K562 (cell line): ENCODE measurements at regions not wholly inside any gene's neighbourhood (a gene's known extent, or its start where the extent isn't known, plus 50 kb on each side); places are given as distances from the start of the nearest gene placed in this dataset.

ENCODE experiments used
- ATAC-seq: fragments of 200-7000 bp; cut with Tn5 transposase; 3 replicates; pipeline ENCODE4 v1.9.1; 2020; ENCODE audit warnings: moderate library complexity
- BruUV-seq: library from RNA; stranded (reverse); fragments of 400-500 nt; replicated peaks from 2 replicates; lab custom pipeline; 2021; lab: Mats Ljungman, UMichigan
- CTCF ChIA-PET: fragments of 300-600 bp; formaldehyde crosslinking; extraction: SDS; loops from one replicate; lab custom pipeline; 2021; ENCODE audit warnings: low intra/inter-chr PET ratio; lab: Yijun Ruan, JAX
- POLR2A ChIA-PET: fragments of 300-600, 350-650 bp; sonication (Branson Sonifier 250); formaldehyde crosslinking; extraction: SDS; loops from one replicate; lab custom pipeline; 2021; ENCODE audit warnings: antibody characterized with exemption, inconsistent platforms; lab: Yijun Ruan, JAX
- DNase-seq, 4 experiments: peaks; one replicate each; pipeline versions ENCODE4 v3.0.0 to v3.0.0-alpha.2; 2011 to 2018; ENCODE audit warnings: low spot score in 3 of 4, mixed read lengths in 3 of 4; ENCODE audit errors: extremely low read depth in 1 of 4
- FAIRE-seq: peaks from 2 replicates; lab custom pipeline; 2011; peaks lifted over from hg19 to GRCh38; lab: Jason Lieb, UNC
- H2AFZ ChIP-seq: 2 replicates; pipeline ENCODE4 v1.6.0; 2011; ENCODE audit warnings: low read depth, low read length, control low read depth, inconsistent platforms
- H3K27ac ChIP-seq: fragments of 200-600 bp; 3 replicates; pipeline ENCODE4 v1.8.0; 2011; ENCODE audit warnings: low read depth, mild to moderate bottlenecking, control low read depth, inconsistent platforms, low read length, moderate library complexity, mixed read lengths; ENCODE audit errors: extremely low read depth
- H3K27me3 ChIP-seq, 2 experiments: fragments of 300-600 bp in 1 of 2; 2 replicates in 1 of 2; 3 replicates in 1 of 2; pipeline versions ENCODE4 v1.6.0 to v1.8.0; 2011; ENCODE audit warnings: inconsistent platforms in 2 of 2, low read length in 2 of 2, mild to moderate bottlenecking in 1 of 2, mixed read lengths in 1 of 2, moderate library complexity in 1 of 2; ENCODE audit not compliant: control insufficient read depth in 2 of 2, insufficient read depth in 2 of 2
- H3K36me3 ChIP-seq: fragments of 300-600 bp; 3 replicates; pipeline ENCODE4 v1.8.0; 2011; ENCODE audit warnings: mild to moderate bottlenecking, low read length, inconsistent platforms; ENCODE audit not compliant: control insufficient read depth, insufficient read depth
- H3K4me1 ChIP-seq, 2 experiments: fragments of 200-600 bp in 1 of 2; replicated peaks in 1 of 2; 2 replicates in 1 of 2; 3 replicates in 1 of 2; pipeline versions ENCODE4 v1.5.1 to v1.8.0; 2011; ENCODE audit warnings: inconsistent platforms in 2 of 2, low read length in 2 of 2, mild to moderate bottlenecking in 1 of 2, mixed read lengths in 1 of 2, moderate library complexity in 1 of 2; ENCODE audit not compliant: control insufficient read depth in 2 of 2, insufficient read depth in 2 of 2
- H3K4me2 ChIP-seq: 2 replicates; pipeline ENCODE4 v1.6.1; 2011; ENCODE audit warnings: low read length, control low read depth, inconsistent platforms, mixed read lengths; ENCODE audit not compliant: insufficient read depth
- H3K4me3 ChIP-seq: fragments of 200-600 bp; sonication (generic), shearing (Covaris generic); 2 replicates; pipeline ENCODE4 v1.5.1; 2016; ENCODE audit warnings: control low read depth, inconsistent platforms
- H3K79me2 ChIP-seq: fragments of 200-600 bp; 3 replicates; pipeline ENCODE4 v1.8.0; 2011; ENCODE audit warnings: low read length, inconsistent platforms; ENCODE audit not compliant: control insufficient read depth, insufficient read depth
- H3K9ac ChIP-seq, 2 experiments: 2 replicates each; pipeline versions ENCODE4 v1.6.0 to v1.6.1; 2011; ENCODE audit warnings: low read depth in 2 of 2, low read length in 2 of 2, control low read depth in 1 of 2, inconsistent platforms in 1 of 2, mild to moderate bottlenecking in 1 of 2, mixed read lengths in 1 of 2; ENCODE audit not compliant: insufficient read depth in 1 of 2
- H3K9me1 ChIP-seq: one replicate; pipeline ENCODE4 v1.6.0; 2011; ENCODE audit warnings: inconsistent platforms, mild to moderate bottlenecking, low read length, moderate library complexity; ENCODE audit not compliant: control insufficient read depth, insufficient read depth
- H3K9me3 ChIP-seq: replicated peaks from 2 replicates; pipeline ENCODE4 v1.5.1; 2011; ENCODE audit warnings: low read depth, low read length, inconsistent platforms; ENCODE audit not compliant: control insufficient read depth, insufficient read depth
- H4K20me1 ChIP-seq: replicated peaks from 2 replicates; pipeline ENCODE4 v1.6.1; 2011; ENCODE audit warnings: low read length, inconsistent platforms, mixed read lengths; ENCODE audit not compliant: control insufficient read depth, insufficient read depth
- CBX2 ChIP-seq: fragments of 200-600 bp; sonication (generic); IDR thresholded peaks from one replicate; pipeline ENCODE4 v1.6.1; 2012; ENCODE audit warnings: mild to moderate bottlenecking, low read length, inconsistent platforms; ENCODE audit not compliant: insufficient read depth, poor library complexity, severe bottlenecking
- CBX3 ChIP-seq, 2 experiments: IDR thresholded peaks; 1 replicate in 1 of 2; 2 replicates in 1 of 2; pipeline ENCODE4 v1.6.1; 2012; ENCODE audit warnings: inconsistent platforms in 2 of 2, low read length in 2 of 2, borderline replicate concordance in 1 of 2, control low read depth in 1 of 2
- CXXC5 ChIP-seq: fragments of 250-450 bp; sonication (Bioruptor Pico); IDR thresholded peaks from 2 replicates; pipeline ENCODE4 v1.8.0; 2022; ENCODE audit warnings: inconsistent platforms, mild to moderate bottlenecking, moderate library complexity
- DIDO1 ChIP-seq: fragments of 450-650 bp; IDR thresholded peaks from 2 replicates; pipeline ENCODE4 v1.6.1; 2016; ENCODE audit warnings: low read depth, missing biosample characterization, missing genetic modification characterization
- DPF2 ChIP-seq: fragments of 450-650 bp; IDR thresholded peaks from 2 replicates; pipeline ENCODE4 v1.6.1; 2016
- FOXK2 ChIP-seq, 2 experiments: fragments of 450-650 bp; IDR thresholded peaks in 1 of 2; conservative IDR thresholded peaks in 1 of 2; 2 replicates each; pipeline ENCODE4 v1.6.1; 2016; ENCODE audit warnings: low read depth in 2 of 2, mild to moderate bottlenecking in 1 of 2
- HCFC1 ChIP-seq: IDR thresholded peaks from 2 replicates; pipeline ENCODE4 v1.6.1; 2012; ENCODE audit warnings: low read depth, low read length, improper control_type of control experiment
- KDM5B ChIP-seq: fragments of 200-600 bp; sonication (generic); IDR thresholded peaks from 2 replicates; pipeline ENCODE4 v1.6.1; 2012; ENCODE audit warnings: low read depth, mild to moderate bottlenecking, moderate library complexity, low read length, control low read depth, inconsistent platforms; ENCODE audit not compliant: insufficient replicate concordance
- MEF2D ChIP-seq: conservative IDR thresholded peaks from 2 replicates; pipeline ENCODE4 v1.6.1; 2016; ENCODE audit warnings: low read depth, missing genetic modification characterization, missing compliant biosample characterization
- SIRT6 ChIP-seq: IDR thresholded peaks from one replicate; pipeline ENCODE4 v1.6.1; 2012; ENCODE audit warnings: low read depth, mild to moderate bottlenecking, control low read depth, inconsistent platforms, low read length, moderate library complexity
- ZKSCAN1 ChIP-seq: fragments of 150-350 bp; IDR thresholded peaks from 2 replicates; pipeline ENCODE4 v1.6.1; 2016; ENCODE audit warnings: low read depth, low read length
- ZNF707 ChIP-seq: fragments of 250-450 bp; sonication (Bioruptor Pico); conservative IDR thresholded peaks from 2 replicates; pipeline ENCODE4 v1.8.0; 2022; ENCODE audit warnings: inconsistent platforms, mild to moderate bottlenecking, moderate library complexity
- ZNF764 ChIP-seq: fragments of 250-450 bp; sonication (Bioruptor Pico); IDR thresholded peaks from 2 replicates; pipeline ENCODE4 v1.4.0; 2020; ENCODE audit warnings: low read depth, mild to moderate bottlenecking, moderate library complexity
- in situ Hi-C: fragments of 300-500 bp; cut with MboI; formaldehyde crosslinking; loops from 4 replicates; pipeline ENCODE4 v1.15.0; 2018; ENCODE audit warnings: inconsistent platforms, mixed read lengths
- intact Hi-C: fragments of 100-400 bp; cut with micrococcal nuclease; formaldehyde crosslinking; loops from 2 replicates; pipeline ENCODE4 v1.14.2; 2022
- TF ChIP-seq, protein P1 (sequence below): fragments of 150-350 bp; IDR thresholded peaks from 2 replicates; pipeline ENCODE4 v1.6.1; 2014; ENCODE audit warnings: low read depth, mild to moderate bottlenecking, low read length, borderline replicate concordance

DNA sequence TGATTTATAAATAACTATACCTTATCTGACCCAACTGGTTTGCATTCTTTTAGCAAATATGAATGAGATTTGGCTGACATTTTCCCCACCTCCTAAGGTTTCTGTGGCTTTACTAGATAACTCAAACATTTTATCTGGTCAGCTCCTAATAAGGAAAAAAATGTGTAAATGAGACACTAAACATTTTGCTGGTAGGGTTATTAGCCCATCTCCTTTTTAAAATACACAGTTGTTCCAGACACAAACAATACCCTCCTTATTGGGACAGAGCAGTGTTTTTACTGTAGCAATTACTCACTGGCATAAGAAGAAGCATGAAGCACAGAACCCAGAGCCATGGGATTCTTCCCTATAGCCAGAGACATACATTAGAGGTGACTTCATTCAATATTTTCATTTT is 53.8 kb upstream of the NUF2 start:
- H3K4me2 ChIP-seq: no peak overlapping the region
- TF ChIP-seq DPF2: no peak
- TF ChIP-seq CBX3 (IDR thresholded peaks at IDR 0.05; ENCODE audit: borderline replicate concordance in 1 of 2, low read length in 2 of 2): no peak
- no peak for TF ChIP-seq ZNF764 (CRISPR knock-in tag)
- TF ChIP-seq, protein P1, sequence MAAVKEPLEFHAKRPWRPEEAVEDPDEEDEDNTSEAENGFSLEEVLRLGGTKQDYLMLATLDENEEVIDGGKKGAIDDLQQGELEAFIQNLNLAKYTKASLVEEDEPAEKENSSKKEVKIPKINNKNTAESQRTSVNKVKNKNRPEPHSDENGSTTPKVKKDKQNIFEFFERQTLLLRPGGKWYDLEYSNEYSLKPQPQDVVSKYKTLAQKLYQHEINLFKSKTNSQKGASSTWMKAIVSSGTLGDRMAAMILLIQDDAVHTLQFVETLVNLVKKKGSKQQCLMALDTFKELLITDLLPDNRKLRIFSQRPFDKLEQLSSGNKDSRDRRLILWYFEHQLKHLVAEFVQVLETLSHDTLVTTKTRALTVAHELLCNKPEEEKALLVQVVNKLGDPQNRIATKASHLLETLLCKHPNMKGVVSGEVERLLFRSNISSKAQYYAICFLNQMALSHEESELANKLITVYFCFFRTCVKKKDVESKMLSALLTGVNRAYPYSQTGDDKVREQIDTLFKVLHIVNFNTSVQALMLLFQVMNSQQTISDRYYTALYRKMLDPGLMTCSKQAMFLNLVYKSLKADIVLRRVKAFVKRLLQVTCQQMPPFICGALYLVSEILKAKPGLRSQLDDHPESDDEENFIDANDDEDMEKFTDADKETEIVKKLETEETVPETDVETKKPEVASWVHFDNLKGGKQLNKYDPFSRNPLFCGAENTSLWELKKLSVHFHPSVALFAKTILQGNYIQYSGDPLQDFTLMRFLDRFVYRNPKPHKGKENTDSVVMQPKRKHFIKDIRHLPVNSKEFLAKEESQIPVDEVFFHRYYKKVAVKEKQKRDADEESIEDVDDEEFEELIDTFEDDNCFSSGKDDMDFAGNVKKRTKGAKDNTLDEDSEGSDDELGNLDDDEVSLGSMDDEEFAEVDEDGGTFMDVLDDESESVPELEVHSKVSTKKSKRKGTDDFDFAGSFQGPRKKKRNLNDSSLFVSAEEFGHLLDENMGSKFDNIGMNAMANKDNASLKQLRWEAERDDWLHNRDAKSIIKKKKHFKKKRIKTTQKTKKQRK: no peak
- TF ChIP-seq SIRT6: no peak
- TF ChIP-seq ZKSCAN1: no peak
- no peak for TF ChIP-seq KDM5B
- TF ChIP-seq CBX2: no peak
- TF ChIP-seq DIDO1 (tag): no peak
- no peak for TF ChIP-seq CXXC5 (CRISPR knock-in tag)
- TF ChIP-seq MEF2D (tag): no peak
- TF ChIP-seq HCFC1: no peak
- TF ChIP-seq ZNF707: no peak
- no peak for TF ChIP-seq FOXK2 (conservative IDR thresholded peaks at IDR 0.05 in 1 of 2, IDR thresholded peaks at IDR 0.05 in 1 of 2; ENCODE audit: low read depth in 2 of 2)

More for the DNA sequence above, 53.8 kb upstream of the NUF2 start:
- Histone ChIP-seq H3K27me3 (no peaks in the 10 kb centered on the region), H3K36me3 (no peaks in the 10 kb centered on the region), H3K79me2 (no peaks in the 10 kb centered on the region), H3K27ac (no peak overlapping the region), H3K4me3 (no peak overlapping the region), H3K4me1 (no peaks in the 10 kb centered on the region), H4K20me1 (no peaks in the 10 kb centered on the region), H3K9me3 (no peaks in the 10 kb centered on the region), H2AFZ (no peak overlapping the region), H3K9ac (no peak overlapping the region), H3K9me1 (no peaks in the 10 kb centered on the region)
- intact Hi-C loops: no loop called here
- no peak for ATAC-seq
- in situ Hi-C loops: no loop called here
- no peak for FAIRE-seq
- POLR2A ChIA-PET: no interaction called here
- BruUV-seq: no TSS peak
- CTCF ChIA-PET: no interaction called here
- no peak for DNase-seq
